ENCODE measurements at regions not wholly inside any gene's neighbourhood (a gene's known extent, or its start where the extent isn't known, plus 50 kb on each side); places are given as distances from the start of the nearest gene placed in this dataset.

DNA sequence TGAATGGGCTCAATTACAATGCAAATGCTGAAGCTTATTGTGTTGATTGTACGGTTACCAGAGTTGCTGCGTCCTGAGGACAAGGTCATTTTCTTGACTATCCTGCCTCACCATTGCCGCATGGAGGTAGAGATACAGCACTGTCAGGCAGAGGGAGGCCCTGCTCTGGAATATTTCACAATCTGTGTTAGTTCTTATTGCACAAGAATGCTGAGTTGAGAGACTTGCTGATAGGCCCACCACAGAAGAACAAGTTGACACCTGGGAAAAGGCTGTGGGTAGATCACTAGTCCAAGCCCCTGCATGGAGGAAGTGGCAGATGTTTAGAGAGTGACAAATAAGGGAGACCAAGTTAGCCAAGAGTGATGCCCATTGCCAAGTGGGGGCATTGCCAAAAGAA is 344.5 kb upstream of the ITGA1 start:
- Mint-ChIP-seq H3K4me3 (no peak overlapping the region), H3K9me3 (peaks cover 2 to 9% (median 4%) of the 10 kb centered on the region in 6 donors), H3K27me3 (ENCODE audit: low read depth in 3 of 3) (peaks cover 0 to 1% (median 0%) of the 10 kb centered on the region in 3 donors), H3K4me1 (no peaks in the 10 kb centered on the region), H3K36me3 (no peaks in the 10 kb centered on the region), H3K27ac (no peak overlapping the region)
- DNase-seq = no peak

DNA sequence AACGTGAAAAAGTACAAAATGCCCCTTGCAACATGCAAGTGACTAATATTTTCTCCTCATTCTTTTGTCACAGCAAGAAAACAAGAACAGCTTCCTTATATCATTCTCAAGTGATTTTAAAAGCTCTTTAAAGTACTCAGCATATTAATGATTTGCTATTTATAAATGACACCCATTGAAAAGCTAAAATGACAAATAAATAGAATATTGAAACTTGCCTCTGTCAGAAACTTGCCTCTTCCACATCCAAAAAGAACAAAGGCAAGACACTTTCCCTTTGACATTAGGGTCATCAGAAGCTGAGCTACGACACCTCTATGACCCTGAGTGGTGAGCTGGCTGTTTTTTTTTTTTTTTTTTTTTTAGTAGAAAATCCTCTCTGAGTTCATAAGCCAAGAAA is 339.6 kb upstream of the ITGA1 start:
- Mint-ChIP-seq H3K27ac (no peak overlapping the region), H3K27me3 (ENCODE audit: low read depth in 3 of 3) (no peaks in the 10 kb centered on the region), H3K4me3 (no peak overlapping the region), H3K9me3 (peaks cover 0 to 7% (median 4%) of the 10 kb centered on the region in 6 donors), H3K4me1 (no peaks in the 10 kb centered on the region), H3K36me3 (no peaks in the 10 kb centered on the region)
- no peak for DNase-seq

DNA sequence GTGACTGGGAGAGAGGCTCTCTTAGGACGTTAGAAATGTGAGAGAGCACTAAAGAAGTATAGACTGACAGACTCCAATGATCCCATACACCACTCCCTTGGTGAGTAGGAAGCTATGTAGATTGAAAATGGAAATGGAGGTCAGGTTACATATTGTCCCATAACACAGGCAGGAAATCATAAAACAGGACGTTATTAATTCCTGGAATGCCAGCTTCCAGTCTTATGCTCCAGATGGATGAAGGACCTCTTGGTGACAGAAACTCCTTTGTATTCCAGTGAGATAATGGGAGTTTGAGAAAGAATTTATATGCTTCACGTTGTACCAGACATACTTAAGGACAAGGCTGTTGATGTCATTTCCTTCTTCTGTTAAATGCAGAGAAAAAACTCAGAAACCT is 338.2 kb upstream of the ITGA1 start:
- Mint-ChIP-seq H3K9me3 (peaks cover 0 to 7% (median under 1%) of the 10 kb centered on the region in 6 donors), H3K27me3 (ENCODE audit: low read depth in 3 of 3) (no peaks in the 10 kb centered on the region), H3K4me3 (no peak overlapping the region), H3K4me1 (no peaks in the 10 kb centered on the region), H3K36me3 (no peaks in the 10 kb centered on the region), H3K27ac (no peak overlapping the region)
- DNase-seq = no peak

DNA sequence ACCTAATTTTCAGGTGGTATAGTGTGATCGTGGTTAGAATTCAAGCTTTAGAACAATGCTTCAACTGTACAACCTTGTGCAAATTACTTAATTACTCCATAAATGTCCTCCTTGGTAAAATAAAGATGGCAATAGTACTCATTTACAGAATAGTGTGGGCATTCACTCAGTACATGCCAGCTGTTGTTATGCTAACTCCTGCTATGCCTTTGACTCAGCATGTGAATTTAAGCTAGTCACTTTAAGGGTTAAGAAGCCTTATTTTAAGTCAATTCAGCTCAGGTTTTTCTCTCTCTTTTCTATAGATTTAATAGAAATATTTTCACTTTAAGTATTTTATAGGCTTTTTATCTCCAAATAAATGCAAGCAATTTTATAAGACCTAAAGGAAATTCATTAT is 335.6 kb upstream of the ITGA1 start:
- Mint-ChIP-seq H3K4me1 (no peaks in the 10 kb centered on the region), H3K36me3 (no peaks in the 10 kb centered on the region), H3K9me3 (peaks cover 0 to 6% (median 0%) of the 10 kb centered on the region in 6 donors), H3K27me3 (ENCODE audit: low read depth in 3 of 3) (no peaks in the 10 kb centered on the region), H3K4me3 (no peak overlapping the region), H3K27ac (no peak overlapping the region)
- no peak for DNase-seq

GRCh38 chr5:52453176-52453575 is 334.5 kb upstream of the ITGA1 start:
- Mint-ChIP-seq H3K36me3 (no peaks in the 10 kb centered on the region), H3K4me3 (no peak overlapping the region), H3K9me3 (peaks cover 0 to 5% (median 0%) of the 10 kb centered on the region in 6 donors), H3K4me1 (no peaks in the 10 kb centered on the region), H3K27me3 (ENCODE audit: low read depth in 3 of 3) (no peaks in the 10 kb centered on the region), H3K27ac (no peak overlapping the region)
- DNase-seq = no peak

GRCh38 chr5:52455920-52456319 is 331.8 kb upstream of the ITGA1 start:
- no peak for DNase-seq
- Mint-ChIP-seq H3K36me3 (no peaks in the 10 kb centered on the region), H3K27me3 (ENCODE audit: low read depth in 3 of 3) (no peaks in the 10 kb centered on the region), H3K4me1 (no peaks in the 10 kb centered on the region), H3K9me3 (peaks cover 0 to 5% (median 0%) of the 10 kb centered on the region in 6 donors), H3K4me3 (no peak overlapping the region), H3K27ac (no peak overlapping the region)

GRCh38 chr5:52457810-52458209 is 329.9 kb upstream of the ITGA1 start:
- Mint-ChIP-seq H3K4me3 (no peak overlapping the region), H3K4me1 (no peaks in the 10 kb centered on the region), H3K27me3 (ENCODE audit: low read depth in 3 of 3) (no peaks in the 10 kb centered on the region), H3K9me3 (peaks cover 0 to 3% (median 0%) of the 10 kb centered on the region in 6 donors), H3K27ac (no peak overlapping the region), H3K36me3 (no peaks in the 10 kb centered on the region)
- no peak for DNase-seq

DNA sequence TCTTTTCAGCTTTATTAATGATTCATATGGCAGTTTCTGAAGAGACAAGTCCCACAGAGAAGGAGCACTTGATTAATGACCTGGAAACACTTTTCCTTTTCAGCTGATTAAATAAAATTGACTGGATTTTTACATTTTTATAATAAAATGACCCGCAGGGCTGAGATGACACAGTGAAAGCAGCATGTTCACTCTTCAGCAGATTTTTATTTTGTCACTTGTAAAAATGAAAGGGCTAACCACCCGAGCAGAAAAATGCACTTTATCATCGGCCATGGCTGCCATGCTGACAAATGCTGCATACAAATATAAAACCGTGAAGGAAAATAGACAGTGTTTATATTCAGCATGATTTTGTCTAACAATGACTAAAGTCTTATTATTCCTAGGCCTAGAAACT is 321.6 kb upstream of the ITGA1 start:
- Mint-ChIP-seq H3K27ac (no peak overlapping the region), H3K4me1 (peaks cover 9% of the 10 kb centered on the region in 2 donors), H3K27me3 (ENCODE audit: low read depth in 3 of 3) (no peaks in the 10 kb centered on the region), H3K36me3 (no peaks in the 10 kb centered on the region), H3K9me3 (peaks cover 0 to 2% (median 0%) of the 10 kb centered on the region in 6 donors), H3K4me3 (no peak overlapping the region)
- no peak for DNase-seq

DNA sequence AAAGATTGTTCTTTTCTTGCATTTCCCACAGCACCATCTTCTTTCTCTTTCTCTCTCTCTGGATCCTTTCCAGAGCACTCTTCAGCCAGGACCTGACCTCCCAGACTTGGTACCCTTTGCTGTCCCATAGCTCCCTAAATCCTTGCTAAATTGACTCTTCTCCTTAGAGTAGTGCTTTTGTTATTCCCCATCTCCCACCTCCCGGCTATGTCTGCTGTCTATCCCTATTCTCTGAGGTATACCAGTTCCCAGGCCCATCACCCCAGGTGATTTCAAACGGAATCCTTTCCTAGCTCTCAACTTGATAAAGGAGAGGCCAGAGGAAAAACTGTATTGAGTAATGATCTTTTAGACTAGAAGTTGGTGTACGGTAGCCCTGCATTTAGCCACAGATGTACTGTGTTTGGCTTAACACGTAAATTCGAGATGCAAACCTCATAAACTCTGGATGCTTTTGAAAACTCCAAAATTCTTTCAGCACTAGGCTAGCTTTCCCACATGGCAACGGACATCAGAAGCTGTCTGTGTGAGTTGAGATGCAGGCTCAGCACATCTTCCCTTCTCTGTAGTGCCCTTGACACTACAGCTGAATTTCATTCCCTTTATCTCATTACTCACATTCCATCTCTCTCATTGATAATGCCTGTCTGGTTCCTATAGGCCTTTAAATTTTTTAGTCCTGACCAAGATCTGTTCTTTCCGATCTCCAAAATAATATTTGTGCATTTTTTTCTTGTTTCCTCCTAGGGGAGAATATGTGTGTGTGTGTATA is 320.8 kb upstream of the ITGA1 start:
- peaks cover 9% of the 10 kb centered on the region in 2 donors for H3K4me1 Mint-ChIP-seq
- peaks cover 0 to 2% (median 0%) of the 10 kb centered on the region in 6 donors for H3K9me3 Mint-ChIP-seq
- H3K4me3 Mint-ChIP-seq = no peak overlapping the region
- H3K27ac Mint-ChIP-seq = no peak overlapping the region
- H3K27me3 Mint-ChIP-seq (ENCODE audit: low read depth in 3 of 3) = no peaks in the 10 kb centered on the region
- no peak for DNase-seq
- H3K36me3 Mint-ChIP-seq = no peaks in the 10 kb centered on the region

DNA sequence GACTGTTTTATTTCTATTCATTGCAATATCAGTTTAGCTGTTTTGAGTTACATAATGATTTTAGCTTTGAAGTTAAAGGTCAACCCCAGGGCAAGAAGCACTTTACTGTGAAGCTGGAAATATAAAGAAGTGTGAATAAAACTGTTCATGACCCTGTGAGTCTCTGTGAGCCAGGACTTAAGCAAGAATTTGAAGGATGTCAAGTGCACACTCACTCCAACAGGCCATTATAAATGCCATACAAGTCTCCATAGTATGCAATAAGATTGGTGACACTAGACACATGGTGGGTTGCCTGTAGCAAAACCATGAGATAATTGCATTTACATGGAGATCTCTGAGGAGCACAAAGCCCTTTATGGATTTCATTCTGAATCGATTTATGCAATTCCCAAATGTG is 318.7 kb upstream of the ITGA1 start:
- no peaks in the 10 kb centered on the region for H3K36me3 Mint-ChIP-seq
- peak in 1 of 3 donors; percentile 1 for DNase-seq
- H3K4me1 Mint-ChIP-seq = peaks cover 9% of the 10 kb centered on the region in 2 donors
- H3K27me3 Mint-ChIP-seq (ENCODE audit: low read depth in 3 of 3) = no peaks in the 10 kb centered on the region
- peak overlapping the region in 1 of 5 donors; percentile 84 for H3K4me3 Mint-ChIP-seq
- peak overlapping the region in 2 of 6 donors; percentile 3 to 5 for H3K27ac Mint-ChIP-seq
- peaks cover 0 to 2% (median 0%) of the 10 kb centered on the region in 6 donors for H3K9me3 Mint-ChIP-seq

- Mint-ChIP-seq H3K4me3 (peak overlapping the region; percentile 29 to 84 (median 58)), H3K4me1 (peaks cover 9% of the 10 kb centered on the region in 2 donors), H3K36me3 (no peaks in the 10 kb centered on the region), H3K9me3 (peaks cover 0 to 2% (median 0%) of the 10 kb centered on the region in 6 donors), H3K27ac (peak overlapping the region; percentile 18 to 91 (median 66)), H3K27me3 (ENCODE audit: low read depth in 3 of 3) (no peaks in the 10 kb centered on the region)
- DNase-seq = peak; percentile 1 to 32 (median 12)
Observed at GRCh38 chr5:52469420-52469819, 318.3 kb upstream of the ITGA1 start.

- no peaks in the 10 kb centered on the region for H3K36me3 Mint-ChIP-seq
- H3K27ac Mint-ChIP-seq = peak overlapping the region; percentile 18 to 91 (median 66)
- peak in 1 of 3 donors; percentile 1 for DNase-seq
- peaks cover 0 to 2% (median 0%) of the 10 kb centered on the region in 6 donors for H3K9me3 Mint-ChIP-seq
- H3K4me3 Mint-ChIP-seq = peak overlapping the region; percentile 29 to 84 (median 58)
- peaks cover 9% of the 10 kb centered on the region in 2 donors for H3K4me1 Mint-ChIP-seq
- H3K27me3 Mint-ChIP-seq (ENCODE audit: low read depth in 3 of 3) = no peaks in the 10 kb centered on the region
Observed at GRCh38 chr5:52469835-52470234, 317.9 kb upstream of the ITGA1 start.

DNA sequence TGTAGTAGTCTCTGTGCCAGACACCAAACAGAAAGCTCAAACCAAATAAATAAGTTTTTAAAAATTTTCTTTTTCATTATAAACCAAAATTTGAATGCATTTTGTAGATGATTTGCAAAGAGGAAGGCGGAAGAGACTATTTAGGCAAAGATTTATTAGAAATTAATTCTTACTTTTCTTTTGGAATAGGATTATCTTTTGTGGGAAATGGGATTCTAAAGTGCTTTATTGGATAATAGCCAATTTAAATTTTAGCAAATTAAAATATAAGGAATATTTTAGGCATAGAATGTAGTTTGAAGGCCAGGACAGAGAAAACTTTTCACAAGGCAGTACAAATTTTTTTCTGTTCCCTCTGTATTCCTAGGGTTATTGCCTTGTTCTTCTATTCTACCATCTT is 311.4 kb upstream of the ITGA1 start:
- H3K27me3 Mint-ChIP-seq (ENCODE audit: low read depth in 3 of 3) = peaks cover 0 to 2% (median 2%) of the 10 kb centered on the region in 3 donors
- H3K4me3 Mint-ChIP-seq = no peak overlapping the region
- no peaks in the 10 kb centered on the region for H3K36me3 Mint-ChIP-seq
- DNase-seq = no peak
- H3K9me3 Mint-ChIP-seq = peaks cover 0 to 7% (median 3%) of the 10 kb centered on the region in 6 donors
- no peaks in the 10 kb centered on the region for H3K4me1 Mint-ChIP-seq
- H3K27ac Mint-ChIP-seq = no peak overlapping the region

GRCh38 chr5:52481201-52481600 is 306.5 kb upstream of the ITGA1 start:
- no peak for DNase-seq
- Mint-ChIP-seq H3K4me3 (no peak overlapping the region), H3K9me3 (peaks cover 0 to 14% (median 5%) of the 10 kb centered on the region in 6 donors), H3K4me1 (no peaks in the 10 kb centered on the region), H3K27ac (no peak overlapping the region), H3K36me3 (no peaks in the 10 kb centered on the region), H3K27me3 (ENCODE audit: low read depth in 3 of 3) (peaks cover 0 to 6% (median 0%) of the 10 kb centered on the region in 3 donors)

GRCh38 chr5:52481851-52482250 is 305.9 kb upstream of the ITGA1 start:
- no peaks in the 10 kb centered on the region for H3K36me3 Mint-ChIP-seq
- H3K4me1 Mint-ChIP-seq = no peaks in the 10 kb centered on the region
- H3K9me3 Mint-ChIP-seq = peaks cover 0 to 15% (median 5%) of the 10 kb centered on the region in 6 donors
- peaks cover 0 to 6% (median 0%) of the 10 kb centered on the region in 3 donors for H3K27me3 Mint-ChIP-seq (ENCODE audit: low read depth in 3 of 3)
- DNase-seq = no peak
- no peak overlapping the region for H3K4me3 Mint-ChIP-seq
- H3K27ac Mint-ChIP-seq = no peak overlapping the region

All from immature natural killer cell (primary cell).